ENCODE measurements at regions not wholly inside any gene's neighbourhood (a gene's known extent, or its start where the extent isn't known, plus 50 kb on each side); places are given as distances from the start of the nearest gene placed in this dataset.

DNA sequence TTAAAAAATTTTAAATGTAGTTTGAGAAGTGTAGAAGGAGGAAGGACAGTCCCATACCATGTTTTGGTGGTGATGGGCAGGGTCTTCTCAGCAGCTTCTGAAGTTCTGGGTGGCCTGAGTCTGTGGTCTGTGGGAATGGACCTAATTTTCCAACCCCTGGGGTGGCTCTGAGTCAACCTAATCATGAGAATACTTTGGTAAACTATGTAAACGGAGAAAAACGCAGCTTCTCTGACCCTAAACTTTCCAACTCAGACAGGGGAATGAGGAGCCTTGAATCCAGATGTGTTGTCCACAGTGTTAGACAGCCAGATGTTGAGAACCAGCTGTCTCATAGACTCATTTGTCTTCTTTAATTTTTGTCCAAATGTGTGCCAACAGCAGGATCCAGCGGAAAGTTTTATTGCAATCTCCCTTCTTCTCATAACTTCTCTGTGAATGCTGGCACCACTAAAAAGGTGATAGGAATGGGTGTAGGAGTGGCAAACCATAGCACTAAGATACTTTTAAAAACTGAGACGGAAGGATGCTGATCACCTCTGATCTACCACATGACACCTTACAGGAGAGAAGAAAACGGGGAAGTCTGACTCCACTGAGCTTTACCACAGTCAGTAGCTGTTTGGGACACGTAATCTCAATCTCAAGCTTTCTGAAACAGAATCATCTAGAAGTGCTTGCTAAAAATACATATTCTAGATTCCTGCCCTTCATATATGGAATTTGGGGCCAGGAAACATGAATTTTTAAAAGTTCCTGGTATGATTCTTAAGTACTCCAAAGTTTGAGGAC, 90.5 kb upstream of the PHYHIPL start:
- DNase-seq (ENCODE audit: low read depth, low spot score), result no peak

DNA sequence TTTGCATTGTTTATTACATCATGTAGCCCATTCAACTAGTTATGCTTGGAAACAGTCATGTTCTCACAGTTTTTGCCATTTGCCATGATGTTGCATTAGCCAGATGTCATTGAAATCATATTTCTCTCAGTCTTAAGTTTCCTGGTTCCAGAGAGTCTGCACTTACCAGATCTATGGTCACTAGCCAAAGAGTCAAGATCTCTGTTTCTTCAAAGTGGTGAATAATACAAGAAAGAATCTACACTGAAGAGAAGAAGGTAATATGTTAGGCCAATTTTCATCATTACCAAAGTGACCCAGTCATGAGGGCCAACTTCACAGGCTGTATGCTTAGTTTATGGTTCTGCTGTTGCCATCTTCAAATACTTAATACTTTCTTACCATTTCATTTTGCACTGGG, 89.0 kb upstream of the PHYHIPL start:
- DNase-seq (ENCODE audit: low read depth, low spot score), result no peak

DNA sequence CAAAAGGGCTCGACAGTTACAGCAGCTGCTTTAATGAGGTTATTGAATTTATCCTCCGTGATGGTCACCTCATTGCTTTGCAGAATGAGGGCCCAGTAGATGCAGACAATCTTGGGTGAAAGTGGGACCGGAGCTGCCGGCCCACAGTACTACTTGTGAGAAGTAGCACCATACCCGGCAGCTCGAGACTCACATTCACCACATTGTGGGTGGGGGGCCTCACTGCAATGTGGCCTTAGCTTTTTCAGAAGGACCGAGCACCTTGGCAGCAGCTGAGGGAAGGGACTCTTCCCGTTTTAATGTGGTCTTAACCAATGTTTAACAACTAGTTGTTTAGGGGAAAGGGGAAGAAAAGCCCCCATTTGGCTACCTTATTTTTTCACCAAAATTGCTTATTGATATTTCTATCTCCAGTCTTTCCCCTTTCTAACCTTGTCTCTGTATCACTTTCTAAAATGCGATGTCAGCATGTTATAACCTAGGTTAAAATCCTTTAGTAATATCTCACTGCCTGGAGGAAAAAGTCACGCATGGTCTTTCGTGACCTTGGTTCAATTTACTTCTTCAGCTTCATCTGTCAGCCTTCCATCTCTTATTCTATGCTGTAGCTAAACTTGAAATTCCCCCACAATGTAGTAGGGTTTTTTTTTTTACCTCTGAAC, 87.4 kb upstream of the PHYHIPL start:
- DNase-seq (ENCODE audit: low read depth, low spot score), result no peak

DNA sequence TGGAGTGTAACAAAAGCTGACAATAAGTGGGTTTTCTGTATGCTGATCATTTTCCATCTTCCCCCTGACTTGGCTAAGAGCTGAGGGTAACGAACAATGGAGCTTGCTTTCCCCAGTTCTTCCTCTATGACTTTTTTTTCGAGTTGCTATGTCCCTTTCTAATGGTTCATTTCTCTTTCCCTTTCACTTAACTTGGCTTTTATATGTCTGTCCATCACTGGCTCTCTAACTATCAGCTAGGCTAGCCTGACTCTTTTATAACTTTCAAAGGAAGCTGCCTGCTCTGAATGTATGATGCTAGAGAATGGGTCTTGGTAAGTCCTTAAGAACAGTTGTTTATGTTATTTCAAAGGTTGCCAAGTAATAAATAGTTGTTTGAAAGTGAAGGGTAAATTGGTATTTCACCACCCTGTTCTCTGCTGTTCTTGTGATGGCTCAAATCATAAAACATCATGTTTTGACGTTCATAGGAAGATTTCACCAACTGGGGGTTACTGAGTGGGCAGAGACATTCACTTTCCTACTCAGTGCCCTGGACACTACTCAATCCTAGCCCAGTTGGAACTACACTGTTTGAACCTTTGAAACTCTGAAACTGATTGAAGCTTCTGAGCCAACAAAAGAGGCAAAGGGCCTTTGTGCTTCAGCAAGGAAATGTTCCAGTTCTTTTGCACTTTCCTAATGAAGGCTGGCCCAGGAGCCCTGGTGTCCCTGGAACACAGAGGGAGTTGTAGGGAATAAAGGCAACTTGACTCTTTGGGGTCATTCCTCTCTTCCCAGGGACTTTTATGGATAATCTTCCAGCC, 85.4 kb upstream of the PHYHIPL start:
- no peak for DNase-seq (ENCODE audit: low read depth, low spot score)

DNA sequence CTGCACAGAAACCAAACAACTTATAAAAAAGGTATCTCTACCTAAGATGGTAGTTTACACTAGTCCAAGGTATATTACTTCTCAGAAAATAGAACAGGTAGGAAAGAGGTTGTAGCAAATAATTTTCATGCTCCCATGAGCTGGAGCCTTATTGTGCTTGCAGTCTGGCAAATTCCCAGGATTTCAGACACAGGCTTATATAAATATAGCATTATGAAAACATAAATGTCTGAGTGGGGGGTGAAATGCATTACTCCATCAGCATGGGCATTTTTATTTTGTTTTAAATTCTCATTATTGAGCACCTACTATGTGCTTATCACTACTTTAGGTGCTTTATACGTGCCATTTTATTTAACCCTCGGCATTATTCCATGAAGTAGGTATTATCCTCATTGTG, 83.0 kb upstream of the PHYHIPL start:
- DNase-seq (ENCODE audit: low read depth, low spot score), result no peak

DNA sequence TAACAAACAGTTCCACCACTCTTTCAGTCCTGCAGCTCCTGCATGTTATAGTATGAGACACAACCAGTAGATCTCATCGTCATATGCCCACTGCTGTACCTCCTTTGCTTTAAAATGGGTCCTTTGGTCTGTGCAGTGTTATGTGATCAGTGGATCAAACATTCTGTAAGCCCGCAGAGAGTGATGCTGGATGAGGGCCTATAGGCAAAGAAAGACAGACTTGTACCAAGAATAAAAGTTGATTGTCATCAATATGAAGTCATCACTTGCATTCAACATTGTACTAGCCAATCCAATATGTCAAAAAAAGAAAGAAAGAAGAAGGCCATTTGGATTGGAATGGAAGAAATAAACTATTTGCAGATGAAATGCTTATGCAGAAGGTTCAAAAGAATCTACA, 79.8 kb upstream of the PHYHIPL start:
- no peak for DNase-seq (ENCODE audit: low read depth, low spot score)

DNA sequence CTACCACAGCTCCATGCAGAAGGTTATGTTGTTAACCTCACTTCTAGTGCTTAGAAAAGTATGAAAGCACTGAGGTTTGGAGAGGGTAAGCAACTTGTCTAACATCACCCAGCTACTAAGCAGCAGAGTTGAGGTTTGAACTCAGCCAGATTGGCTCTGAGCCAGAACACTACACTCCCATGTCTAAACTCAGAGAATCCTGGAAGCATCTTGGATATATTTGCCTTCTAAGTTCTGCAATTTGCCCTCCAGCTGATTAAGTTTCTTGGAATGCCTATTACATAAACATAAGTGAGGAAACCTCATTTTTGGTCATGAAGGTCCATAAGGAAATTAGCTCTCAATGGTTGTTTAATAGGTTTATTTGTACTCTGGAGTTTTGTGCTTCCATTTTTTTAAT, 78.1 kb upstream of the PHYHIPL start:
- DNase-seq (ENCODE audit: low read depth, low spot score), result peak; percentile 52

DNA sequence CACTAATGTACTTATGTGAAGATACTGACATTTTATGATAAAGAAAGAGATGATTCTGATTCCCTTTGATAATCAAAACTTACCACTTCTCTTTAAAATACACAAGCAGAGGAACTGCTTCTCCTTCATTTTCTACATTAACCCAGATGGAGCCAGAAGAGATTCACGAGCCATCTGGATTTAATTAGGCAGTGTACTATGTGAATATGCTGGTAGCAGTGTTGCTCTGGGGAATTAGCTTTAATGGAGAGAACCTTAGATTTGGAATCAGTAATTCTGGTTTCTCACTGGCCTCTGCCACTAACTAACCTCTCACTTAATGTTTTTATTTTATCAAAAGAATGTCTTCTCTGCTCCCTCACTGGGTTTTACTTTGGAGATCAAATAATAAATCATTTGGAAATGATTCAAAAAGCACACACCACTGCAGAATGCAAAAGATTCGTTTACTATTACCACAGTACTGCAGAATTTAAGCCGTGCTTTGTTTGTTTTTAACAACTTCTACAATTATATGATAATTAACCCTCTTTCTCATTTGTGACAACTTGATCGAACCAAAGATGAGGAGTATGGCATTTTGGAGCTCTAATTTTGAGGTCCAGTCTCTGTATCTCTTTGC, 77.5 kb upstream of the PHYHIPL start:
- DNase-seq (ENCODE audit: low read depth, low spot score), result peak; percentile 28

DNA sequence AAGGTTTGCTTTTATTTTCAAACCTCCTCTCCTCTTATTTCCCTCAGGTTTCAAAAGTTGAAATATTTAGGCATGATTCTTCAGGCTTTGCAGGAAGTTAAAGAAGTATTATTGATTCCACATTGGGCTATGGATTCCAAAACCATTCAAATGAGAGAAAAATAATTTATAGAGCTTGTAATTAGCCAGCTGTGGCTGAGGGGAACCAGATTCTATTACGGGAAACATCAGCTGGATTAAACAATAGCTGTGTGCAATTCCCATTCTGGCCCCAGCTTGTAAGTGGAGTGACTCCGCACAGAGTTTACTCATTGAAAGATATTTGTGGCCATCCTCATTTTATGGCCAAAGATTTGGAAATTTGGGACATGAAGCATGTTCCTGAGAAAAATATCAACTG, 77.0 kb upstream of the PHYHIPL start:
- no peak for DNase-seq (ENCODE audit: low read depth, low spot score)

DNA sequence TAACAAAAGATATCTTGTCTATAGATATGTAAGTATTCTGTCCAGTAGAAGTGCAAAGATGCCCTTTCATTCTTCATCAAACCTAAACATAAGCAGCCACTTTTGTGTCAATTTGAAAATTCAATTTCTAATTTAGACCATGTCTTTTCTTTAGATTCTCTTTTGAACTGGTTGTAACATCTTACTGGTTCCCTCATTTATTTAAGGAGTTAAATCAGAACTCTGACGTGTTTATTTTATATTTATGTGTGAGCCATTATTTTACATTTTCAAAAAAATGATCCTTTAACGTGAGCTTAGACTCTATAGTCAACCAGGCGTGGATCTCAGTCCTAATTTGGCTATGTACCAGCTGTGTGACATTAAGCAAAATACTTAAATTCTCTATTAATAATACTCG, 74.0 kb upstream of the PHYHIPL start:
- no peak for DNase-seq (ENCODE audit: low read depth, low spot score)

DNA sequence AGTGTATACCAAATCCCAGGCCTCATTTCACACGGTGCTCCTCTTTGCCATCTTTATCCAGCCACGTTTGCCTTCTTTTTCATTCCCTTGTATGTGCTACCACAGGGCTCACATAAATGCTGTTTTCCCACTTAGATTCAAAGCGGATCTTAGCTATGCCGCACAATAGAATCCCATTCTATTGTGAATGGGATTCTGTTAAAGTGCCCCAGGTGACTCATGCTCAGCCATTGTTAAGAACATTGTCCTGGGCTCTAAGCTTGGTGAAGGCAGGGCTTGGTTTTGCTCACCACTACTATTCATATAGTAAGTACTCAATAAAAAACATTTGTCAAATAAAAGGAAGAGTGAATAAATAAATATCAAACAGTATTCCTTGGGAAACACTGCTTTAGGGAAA, 72.3 kb upstream of the PHYHIPL start:
- no peak for DNase-seq (ENCODE audit: low read depth, low spot score)

DNA sequence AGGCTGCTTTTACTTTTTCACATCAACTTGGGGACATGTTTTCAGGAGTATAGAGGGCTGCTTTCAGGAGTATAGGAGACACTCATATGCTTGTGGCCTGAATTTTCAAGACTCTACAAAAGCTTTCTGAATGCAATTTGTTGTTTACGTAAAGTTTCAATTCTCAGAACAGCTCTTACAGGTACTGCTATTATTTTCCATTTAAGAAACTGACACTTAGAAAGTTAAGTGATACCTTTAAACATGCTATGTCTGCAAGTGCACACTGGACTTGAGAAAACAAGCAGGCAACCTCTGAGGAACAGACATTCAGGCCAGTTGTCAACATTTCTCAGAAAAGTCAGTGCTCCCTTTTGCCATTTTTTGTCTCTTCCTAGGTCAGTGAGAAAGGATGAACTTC, 70.0 kb upstream of the PHYHIPL start:
- no peak for DNase-seq (ENCODE audit: low read depth, low spot score)

DNA sequence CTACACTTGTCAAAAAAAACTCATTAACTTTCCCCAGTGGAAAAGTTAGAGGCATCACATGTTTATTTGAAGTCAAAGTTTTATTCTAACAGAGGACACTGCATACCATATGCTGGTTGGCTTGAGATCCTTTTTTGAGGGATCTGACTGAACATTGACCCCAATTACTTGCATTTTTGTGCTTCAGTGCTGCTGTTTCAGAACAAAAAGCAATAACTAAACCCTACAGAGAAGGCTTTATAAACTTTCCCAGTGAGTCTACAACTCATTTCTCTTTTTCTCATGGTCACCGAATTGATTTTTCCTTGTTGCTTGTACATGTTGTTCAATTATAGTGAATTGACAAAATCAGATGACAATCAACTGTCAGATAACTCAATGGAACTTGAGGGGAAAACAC, 69.3 kb upstream of the PHYHIPL start:
- peak; percentile 83 for DNase-seq (ENCODE audit: low read depth, low spot score)

DNA sequence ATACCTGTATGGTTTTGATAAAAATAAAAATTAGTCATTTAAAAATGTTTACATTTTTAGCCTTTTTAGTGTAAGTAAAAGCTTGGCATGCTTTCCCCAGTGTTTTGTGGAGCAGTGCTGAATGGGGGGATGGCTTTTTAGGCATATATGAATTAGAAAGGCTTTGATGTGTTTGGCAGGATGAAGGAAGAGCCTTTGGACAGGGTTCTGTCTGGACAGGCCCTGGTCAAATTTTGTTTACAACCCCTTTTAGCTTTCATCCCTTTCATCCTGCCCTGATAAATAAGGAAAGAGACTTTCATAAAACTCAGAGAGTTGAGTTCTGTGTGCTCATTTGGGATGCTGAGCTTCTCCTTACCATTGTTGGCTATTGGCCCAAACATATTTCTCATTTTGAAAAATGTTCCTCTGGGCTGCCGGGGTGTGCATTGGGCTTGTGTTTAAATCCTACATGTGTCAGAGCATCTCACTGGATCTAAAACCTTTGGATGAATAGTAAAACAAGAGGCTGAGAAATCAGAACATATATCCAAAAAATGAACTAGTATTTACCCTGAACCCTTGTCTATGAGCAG, 68.1 kb upstream of the PHYHIPL start:
- no peak for DNase-seq (ENCODE audit: low read depth, low spot score)

DNA sequence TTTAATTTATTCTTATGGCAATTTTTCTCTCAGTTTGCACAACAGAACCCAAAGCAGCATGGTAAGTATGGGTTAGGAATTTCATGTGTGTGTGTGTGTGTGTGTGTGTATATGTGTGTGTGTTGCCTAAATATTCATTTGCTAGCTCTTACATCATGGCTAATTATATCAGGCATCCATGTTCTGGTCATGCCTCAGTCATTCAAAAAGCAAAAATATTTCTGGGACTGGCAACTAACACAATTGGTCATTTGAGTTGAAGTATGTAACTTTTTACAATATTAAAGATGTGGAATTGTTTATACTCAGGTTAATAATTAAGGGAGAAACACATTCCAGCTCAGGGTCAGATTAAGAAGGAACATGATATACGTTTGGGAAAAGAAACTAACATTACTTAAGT, 67.6 kb upstream of the PHYHIPL start:
- no peak for DNase-seq (ENCODE audit: low read depth, low spot score)

DNA sequence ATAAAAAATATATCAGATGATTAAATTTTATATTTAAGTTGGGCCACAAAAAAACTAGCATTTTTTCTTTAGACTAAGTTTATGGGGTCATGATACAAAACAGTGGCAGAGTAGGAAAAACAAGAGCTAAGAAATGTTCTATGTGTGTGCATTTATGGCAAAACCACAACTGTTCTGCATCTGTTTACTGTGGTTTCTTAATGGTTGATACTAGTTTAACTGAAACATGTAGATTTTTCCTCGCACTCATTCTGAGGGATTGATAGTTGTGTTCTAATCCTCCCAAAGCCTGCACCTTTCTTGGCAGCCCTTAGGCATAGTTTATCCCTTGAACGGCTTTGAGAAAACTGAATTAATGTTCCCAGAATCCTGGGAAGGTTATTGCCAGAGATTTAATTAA, 66.6 kb upstream of the PHYHIPL start:
- DNase-seq (ENCODE audit: low read depth, low spot score), result peak; percentile 45

DNA sequence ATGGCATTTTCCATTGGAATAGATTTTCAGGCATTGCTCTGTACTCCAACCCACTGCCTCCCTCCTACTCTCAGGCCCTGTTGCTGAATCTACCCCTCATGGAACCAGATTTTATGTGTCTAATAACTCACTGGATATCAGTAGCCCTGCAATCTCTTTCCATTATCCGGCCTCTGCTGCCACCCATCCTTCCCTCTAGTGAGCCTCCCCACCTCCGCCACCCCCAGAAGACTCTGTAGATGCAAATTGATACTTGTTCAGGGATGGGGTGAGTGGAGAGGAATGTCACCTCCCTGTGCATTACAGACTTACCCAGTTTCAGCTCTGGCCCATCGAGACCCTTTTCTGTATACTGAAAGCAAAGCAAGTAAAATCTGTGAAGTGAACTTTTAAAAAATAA, 52.3 kb upstream of the PHYHIPL start:
- no peak for DNase-seq (ENCODE audit: low read depth, low spot score)

DNA sequence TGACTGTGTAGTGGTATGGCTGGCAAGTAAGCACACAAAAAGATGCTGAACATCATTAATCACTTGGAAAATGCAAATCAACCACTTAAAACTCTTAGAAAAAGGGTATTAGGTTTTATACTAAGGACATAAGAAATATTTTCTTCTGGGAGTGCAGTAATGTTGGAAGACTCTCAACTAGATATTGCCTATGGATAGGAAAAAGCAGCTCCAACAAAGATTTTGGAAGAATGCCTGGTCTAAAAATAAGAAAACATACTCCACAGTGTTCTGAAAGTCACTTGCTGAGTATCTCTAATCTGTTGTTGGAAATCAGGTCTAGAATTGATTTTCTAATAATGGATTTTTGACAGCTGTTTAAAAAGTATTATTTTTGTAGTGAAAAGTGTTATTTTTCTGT, 50.8 kb upstream of the PHYHIPL start:
- DNase-seq (ENCODE audit: low read depth, low spot score), result peak; percentile 35

DNA sequence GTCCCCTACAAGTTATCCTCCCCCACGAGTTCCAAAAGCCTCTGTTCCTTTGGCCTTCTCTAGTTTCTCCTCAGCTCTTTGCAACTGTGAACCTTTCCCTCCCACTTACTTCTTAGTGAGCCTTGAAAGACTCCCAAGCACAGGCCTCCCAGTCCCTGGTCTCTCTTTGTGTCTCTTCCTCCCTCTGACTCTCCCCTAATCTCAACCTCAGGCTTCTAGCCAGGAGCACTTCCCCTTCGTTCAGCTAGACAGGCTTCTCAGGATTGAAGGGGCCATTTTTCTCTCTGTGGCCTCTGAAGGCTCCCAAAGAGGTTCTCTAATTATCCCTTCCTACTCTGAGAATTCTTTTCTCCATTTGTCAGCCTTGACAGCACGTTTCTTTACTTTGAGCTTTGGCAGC, 50.2 kb upstream of the PHYHIPL start:
- DNase-seq (ENCODE audit: low read depth, low spot score), result peak; percentile 10
